Anterior cingulate cortex (tissue), 58 donors: ENCODE measurements at regions not wholly inside any gene's neighbourhood (a gene's known extent, or its start where the extent isn't known, plus 50 kb on each side); places are given as distances from the start of the nearest gene placed in this dataset.
A peak's percentile ranks its signal among the peaks of the same experiment; 100 is the strongest.

Experiments
- DNase-seq, 58 donors: peaks; one replicate each; lab custom pipeline; 2025; lab: John Stamatoyannopoulos, UW

GRCh38 chr1:115577513-115577912 lies 64.3 kb upstream of the VANGL1 start:
- DNase-seq, result no peak

GRCh38 chr1:115575661-115576060 lies 66.1 kb upstream of the VANGL1 start:
- DNase-seq, result no peak

GRCh38 chr1:115572710-115573109 lies 69.1 kb upstream of the VANGL1 start:
- no peak for DNase-seq

GRCh38 chr1:115567431-115567830 lies 74.3 kb upstream of the VANGL1 start:
- DNase-seq, result no peak

GRCh38 chr1:115565791-115566190 lies 76.0 kb upstream of the VANGL1 start:
- DNase-seq, result no peak

GRCh38 chr1:115565353-115565752 lies 76.4 kb upstream of the VANGL1 start:
- DNase-seq, result no peak

GRCh38 chr1:115564201-115564600 lies 77.6 kb upstream of the VANGL1 start:
- DNase-seq, result no peak

- DNase-seq, result no peak
These were observed 81.7 kb upstream of the VANGL1 start for GRCh38 chr1:115560027-115560426.

- DNase-seq, result no peak
These were observed 83.5 kb upstream of the VANGL1 start for GRCh38 chr1:115558275-115558674.

- DNase-seq, result no peak
These were observed 84.1 kb upstream of the VANGL1 start for GRCh38 chr1:115557715-115558114.

- DNase-seq, result no peak
These were observed 85.5 kb upstream of the VANGL1 start for GRCh38 chr1:115556236-115556635.

- DNase-seq, result no peak
These were observed 86.3 kb upstream of the VANGL1 start for GRCh38 chr1:115555446-115555845.

GRCh38 chr1:115547696-115548095 lies 94.1 kb upstream of the VANGL1 start:
- DNase-seq, result no peak

GRCh38 chr1:115546846-115547245 lies 94.9 kb upstream of the VANGL1 start:
- DNase-seq, result no peak

GRCh38 chr1:115545791-115546733 lies 95.7 kb upstream of the VANGL1 start:
- peak in 1 of 58 donors; percentile 10 for DNase-seq

GRCh38 chr1:115545096-115545720 lies 96.6 kb upstream of the VANGL1 start:
- no peak for DNase-seq

GRCh38 chr1:115544131-115544530 lies 97.6 kb upstream of the VANGL1 start:
- no peak for DNase-seq

- DNase-seq, result no peak
These were observed 98.5 kb upstream of the VANGL1 start for GRCh38 chr1:115543247-115543646.

GRCh38 chr1:115539736-115540135 lies 102.0 kb upstream of the VANGL1 start:
- no peak for DNase-seq

GRCh38 chr1:115539061-115539460 lies 102.7 kb upstream of the VANGL1 start:
- DNase-seq, result no peak

GRCh38 chr1:115538579-115538978 lies 103.2 kb upstream of the VANGL1 start:
- no peak for DNase-seq

- DNase-seq, result no peak
These were observed 104.4 kb upstream of the VANGL1 start for GRCh38 chr1:115537415-115537814.
